WERI-Rb-1 (cell line): ENCODE measurements at regions not wholly inside any gene's neighbourhood (a gene's known extent, or its start where the extent isn't known, plus 50 kb on each side); places are given as distances from the start of the nearest gene placed in this dataset.

Experiments used
- DNase-seq: peaks from one replicate; pipeline ENCODE4 v3.0.0-alpha.2; 2020
- H3K27ac ChIP-seq: fragments of 250-450 bp; sonication (Bioruptor Pico); 2 replicates; pipeline ENCODE4 v1.5.1; 2020; ENCODE audit warnings: mild to moderate bottlenecking, moderate library complexity
- H3K27me3 ChIP-seq: fragments of 250-450 bp; sonication (Bioruptor Pico); 2 replicates; pipeline ENCODE4 v1.5.1; 2021; ENCODE audit warnings: mild to moderate bottlenecking, low read depth, moderate library complexity; ENCODE audit not compliant: insufficient read depth, severe bottlenecking
- H3K36me3 ChIP-seq: fragments of 250-450 bp; sonication (Bioruptor Pico); 2 replicates; pipeline ENCODE4 v1.5.1; 2020; ENCODE audit warnings: mild to moderate bottlenecking, moderate library complexity
- H3K4me3 ChIP-seq: 2 replicates; pipeline ENCODE4 v1.5.1; 2011; ENCODE audit warnings: low read depth, mild to moderate bottlenecking, control low read depth, low read length
- H3K9me3 ChIP-seq: fragments of 250-450 bp; sonication (Bioruptor Pico); 2 replicates; pipeline ENCODE4 v1.5.1; 2021; ENCODE audit warnings: mild to moderate bottlenecking, moderate library complexity; ENCODE audit not compliant: severe bottlenecking
- CTCF ChIP-seq: IDR thresholded peaks from 2 replicates; pipeline ENCODE4 v1.5.1; 2011; ENCODE audit warnings: low read depth, mild to moderate bottlenecking, control low read depth, inconsistent platforms, low read length

GRCh38 chr3:62995119-62995518, 119.9 kb upstream of the CADPS start:
- Histone ChIP-seq H3K27me3 (no peaks in the 10 kb centered on the region), H3K27ac (no peak overlapping the region), H3K9me3 (no peaks in the 10 kb centered on the region), H3K36me3 (no peaks in the 10 kb centered on the region), H3K4me3 (no peak overlapping the region)
- TF ChIP-seq CTCF: no peak
- DNase-seq: no peak

GRCh38 chr3:62995530-62995929, 120.3 kb upstream of the CADPS start:
- Histone ChIP-seq H3K4me3 (no peak overlapping the region), H3K27me3 (no peaks in the 10 kb centered on the region), H3K27ac (no peak overlapping the region), H3K36me3 (no peaks in the 10 kb centered on the region), H3K9me3 (no peaks in the 10 kb centered on the region)
- no peak for TF ChIP-seq CTCF
- DNase-seq: no peak

GRCh38 chr3:62997369-62997768, 122.2 kb upstream of the CADPS start:
- Histone ChIP-seq H3K27me3 (no peaks in the 10 kb centered on the region), H3K4me3 (no peak overlapping the region), H3K36me3 (no peaks in the 10 kb centered on the region), H3K27ac (no peak overlapping the region), H3K9me3 (no peaks in the 10 kb centered on the region)
- no peak for TF ChIP-seq CTCF
- DNase-seq: no peak

- Histone ChIP-seq H3K27me3 (no peaks in the 10 kb centered on the region), H3K36me3 (no peaks in the 10 kb centered on the region), H3K4me3 (no peak overlapping the region), H3K9me3 (peaks cover 6% of the 10 kb centered on the region), H3K27ac (no peak overlapping the region)
- TF ChIP-seq CTCF: no peak
- DNase-seq: no peak
Measured at GRCh38 chr3:62999158-62999557, 123.9 kb upstream of the CADPS start.

GRCh38 chr3:62999791-63000190, 124.6 kb upstream of the CADPS start:
- Histone ChIP-seq H3K36me3 (no peaks in the 10 kb centered on the region), H3K27me3 (no peaks in the 10 kb centered on the region), H3K27ac (no peak overlapping the region), H3K9me3 (peaks cover 6% of the 10 kb centered on the region), H3K4me3 (no peak overlapping the region)
- TF ChIP-seq CTCF: no peak
- no peak for DNase-seq

- Histone ChIP-seq H3K4me3 (no peak overlapping the region), H3K9me3 (peaks cover 6% of the 10 kb centered on the region), H3K36me3 (no peaks in the 10 kb centered on the region), H3K27ac (no peak overlapping the region), H3K27me3 (no peaks in the 10 kb centered on the region)
- no peak for TF ChIP-seq CTCF
- DNase-seq: no peak
Measured at GRCh38 chr3:63004448-63004847, 129.2 kb upstream of the CADPS start.
